ENCODE measurements at regions not wholly inside any gene's neighbourhood (a gene's known extent, or its start where the extent isn't known, plus 50 kb on each side); places are given as distances from the start of the nearest gene placed in this dataset.

DNA sequence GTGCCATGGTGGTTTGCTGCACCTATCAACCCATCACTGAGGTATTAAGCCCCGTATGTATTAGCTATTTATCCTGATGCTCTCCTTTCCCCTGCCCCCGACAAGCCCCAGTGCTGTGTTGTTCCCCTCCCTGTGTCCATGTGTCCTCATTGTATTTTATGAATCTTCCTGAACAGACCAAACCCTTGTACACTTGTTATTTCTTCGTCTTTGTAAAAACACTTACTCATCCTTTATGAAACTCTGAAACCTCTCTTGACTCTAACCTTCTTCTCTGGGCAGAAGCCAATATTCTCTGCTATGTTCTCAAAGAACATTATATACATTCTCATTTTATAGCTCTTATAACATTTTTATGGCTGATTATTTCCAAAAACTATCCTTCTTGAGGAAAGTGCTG, 746.9 kb downstream of the EFNB2 start:
- POLR2A ChIA-PET: no interaction called here
- Histone ChIP-seq H3K4me3 (ENCODE audit: low read depth, low read length) (no peak overlapping the region), H3K27me3 (ENCODE audit: control insufficient read depth, insufficient read depth, low read length) (no peaks in the 10 kb centered on the region), H3K36me3 (ENCODE audit: control insufficient read depth, insufficient read depth, low read length) (no peaks in the 10 kb centered on the region)
- TF ChIP-seq, protein P1, sequence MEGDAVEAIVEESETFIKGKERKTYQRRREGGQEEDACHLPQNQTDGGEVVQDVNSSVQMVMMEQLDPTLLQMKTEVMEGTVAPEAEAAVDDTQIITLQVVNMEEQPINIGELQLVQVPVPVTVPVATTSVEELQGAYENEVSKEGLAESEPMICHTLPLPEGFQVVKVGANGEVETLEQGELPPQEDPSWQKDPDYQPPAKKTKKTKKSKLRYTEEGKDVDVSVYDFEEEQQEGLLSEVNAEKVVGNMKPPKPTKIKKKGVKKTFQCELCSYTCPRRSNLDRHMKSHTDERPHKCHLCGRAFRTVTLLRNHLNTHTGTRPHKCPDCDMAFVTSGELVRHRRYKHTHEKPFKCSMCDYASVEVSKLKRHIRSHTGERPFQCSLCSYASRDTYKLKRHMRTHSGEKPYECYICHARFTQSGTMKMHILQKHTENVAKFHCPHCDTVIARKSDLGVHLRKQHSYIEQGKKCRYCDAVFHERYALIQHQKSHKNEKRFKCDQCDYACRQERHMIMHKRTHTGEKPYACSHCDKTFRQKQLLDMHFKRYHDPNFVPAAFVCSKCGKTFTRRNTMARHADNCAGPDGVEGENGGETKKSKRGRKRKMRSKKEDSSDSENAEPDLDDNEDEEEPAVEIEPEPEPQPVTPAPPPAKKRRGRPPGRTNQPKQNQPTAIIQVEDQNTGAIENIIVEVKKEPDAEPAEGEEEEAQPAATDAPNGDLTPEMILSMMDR (IDR thresholded peaks at IDR 0.05; ENCODE audit: insufficient read depth, low read depth, low read length): no peak
- DNase-seq (ENCODE audit: low read depth): no peak
- CTCF ChIA-PET: no interaction called here

GRCh38 chr13:105787632-105788031, 747.8 kb downstream of the EFNB2 start:
- POLR2A ChIA-PET: no interaction called here
- CTCF ChIA-PET: no interaction called here
- Histone ChIP-seq H3K27me3 (ENCODE audit: control insufficient read depth, insufficient read depth, low read length) (no peaks in the 10 kb centered on the region), H3K36me3 (ENCODE audit: control insufficient read depth, insufficient read depth, low read length) (no peaks in the 10 kb centered on the region), H3K4me3 (ENCODE audit: low read depth, low read length) (no peak overlapping the region)
- TF ChIP-seq, protein P1 (IDR thresholded peaks at IDR 0.05; ENCODE audit: insufficient read depth, low read depth, low read length): no peak
- DNase-seq (ENCODE audit: low read depth): no peak

DNA sequence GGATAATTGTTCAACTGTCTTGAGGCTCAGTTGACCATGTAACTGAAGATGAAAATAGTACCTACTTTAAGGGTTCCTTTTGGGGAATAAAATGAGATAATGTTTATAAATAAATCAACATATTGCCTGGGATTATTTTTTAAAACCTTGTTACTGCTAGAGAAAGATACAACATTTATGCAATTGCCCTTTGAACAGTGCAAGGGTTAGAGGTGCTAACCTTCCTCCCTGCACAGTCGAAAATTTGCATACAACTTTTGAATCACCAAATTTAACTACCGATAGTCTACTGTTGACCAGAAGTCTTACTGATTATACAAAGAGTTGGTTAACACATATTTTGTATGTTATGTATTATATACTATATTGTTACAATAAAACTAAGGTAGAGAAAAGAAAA, 750.0 kb downstream of the EFNB2 start:
- ChIA-PET CTCF (no interaction called here), POLR2A (no interaction called here)
- DNase-seq (ENCODE audit: low read depth): no peak
- Histone ChIP-seq H3K36me3 (ENCODE audit: control insufficient read depth, insufficient read depth, low read length) (no peaks in the 10 kb centered on the region), H3K27me3 (ENCODE audit: control insufficient read depth, insufficient read depth, low read length) (no peaks in the 10 kb centered on the region), H3K4me3 (ENCODE audit: low read depth, low read length) (no peak overlapping the region)
- TF ChIP-seq, protein P1 (IDR thresholded peaks at IDR 0.05; ENCODE audit: insufficient read depth, low read depth, low read length): no peak

DNA sequence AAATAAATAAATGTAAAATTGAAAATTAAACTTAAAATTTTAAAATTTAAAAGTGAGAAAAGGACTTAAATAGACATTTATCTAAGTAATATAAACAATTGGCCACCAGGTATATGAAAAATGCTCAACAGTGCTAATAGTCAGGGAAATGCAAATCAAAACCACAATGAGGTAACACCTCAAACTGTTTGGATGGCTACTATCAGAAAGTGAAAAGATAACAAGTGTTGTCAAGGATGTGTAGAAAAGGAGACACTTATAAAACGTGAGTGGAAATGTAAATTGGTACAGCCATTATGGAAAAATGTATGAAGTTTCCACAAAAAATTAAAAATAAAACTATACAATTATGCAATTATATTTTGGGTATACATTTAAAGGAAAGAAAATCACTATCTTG, 752.2 kb downstream of the EFNB2 start:
- Histone ChIP-seq H3K4me3 (ENCODE audit: low read depth, low read length) (no peak overlapping the region), H3K27me3 (ENCODE audit: control insufficient read depth, insufficient read depth, low read length) (no peaks in the 10 kb centered on the region), H3K36me3 (ENCODE audit: control insufficient read depth, insufficient read depth, low read length) (no peaks in the 10 kb centered on the region)
- ChIA-PET CTCF (no interaction called here), POLR2A (no interaction called here)
- DNase-seq (ENCODE audit: low read depth): no peak
- TF ChIP-seq, protein P1 (IDR thresholded peaks at IDR 0.05; ENCODE audit: insufficient read depth, low read depth, low read length): no peak

DNA sequence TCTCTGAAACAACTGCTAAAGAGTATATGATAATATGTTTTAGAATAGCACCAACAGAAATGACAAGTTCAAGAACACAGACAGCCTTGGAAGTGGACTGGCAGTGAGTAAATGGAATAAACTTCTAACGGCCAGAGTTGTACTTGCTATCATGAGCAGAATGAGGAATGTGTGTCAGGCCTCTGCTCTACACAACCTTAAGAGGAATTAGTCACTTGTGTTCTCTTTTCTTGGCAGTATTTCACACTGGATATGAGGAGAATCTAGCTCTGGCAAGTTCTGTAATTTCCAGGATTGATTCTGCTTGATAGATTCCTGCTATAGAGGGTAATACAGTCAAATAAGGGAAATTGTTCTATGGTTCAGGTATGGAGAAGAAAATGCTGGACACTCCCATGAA, 757.3 kb downstream of the EFNB2 start:
- no peaks in the 10 kb centered on the region for H3K36me3 ChIP-seq (ENCODE audit: control insufficient read depth, insufficient read depth, low read length)
- CTCF ChIA-PET: no interaction called here
- TF ChIP-seq, protein P1 (IDR thresholded peaks at IDR 0.05; ENCODE audit: insufficient read depth, low read depth, low read length): no peak
- no peak for DNase-seq (ENCODE audit: low read depth)
- H3K4me3 ChIP-seq (ENCODE audit: low read depth, low read length): no peak overlapping the region
- POLR2A ChIA-PET: no interaction called here
- no peaks in the 10 kb centered on the region for H3K27me3 ChIP-seq (ENCODE audit: control insufficient read depth, insufficient read depth, low read length)

All from BJ (cell line).